Pons (tissue), 1 donor: ENCODE measurements at regions not wholly inside any gene's neighbourhood (a gene's known extent, or its start where the extent isn't known, plus 50 kb on each side); places are given as distances from the start of the nearest gene placed in this dataset.
"Not testable (repeated sequence)": the region's sequence is repeated elsewhere in the genome, so short reads cannot be mapped to it uniquely, and the experiment has no call there.

Experiments used
- DNase-seq: peaks from one replicate; pipeline ENCODE4 v3.0.0-alpha.2; 2016; ENCODE audit warnings: low spot score

DNA sequence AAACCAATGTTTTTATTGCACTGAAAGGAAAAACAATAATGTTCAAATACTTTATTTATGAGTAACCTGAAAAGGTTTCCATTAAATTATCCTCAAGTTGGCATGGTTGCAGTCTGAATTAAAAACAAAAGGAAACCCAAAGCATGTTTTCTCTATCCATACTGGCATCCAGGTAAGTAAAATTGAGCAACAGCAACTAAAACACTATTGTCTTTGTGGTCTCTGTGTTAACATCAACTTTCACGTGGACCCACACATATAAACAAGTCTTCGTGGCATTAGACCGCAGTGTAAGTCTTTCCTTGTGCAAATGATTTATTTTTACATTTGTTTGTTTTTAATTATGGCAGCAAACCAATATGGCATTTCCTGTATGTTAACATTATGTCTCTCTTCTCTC, 757.6 kb downstream of the SEMA5A start:
- no peak for DNase-seq

- DNase-seq: no peak
These were observed 740.2 kb downstream of the SEMA5A start for GRCh38 chr5:8805653-8806052.

GRCh38 chr5:8807636-8808035, 738.2 kb downstream of the SEMA5A start:
- no peak for DNase-seq

GRCh38 chr5:8811581-8811980, 734.3 kb downstream of the SEMA5A start:
- no peak for DNase-seq

DNA sequence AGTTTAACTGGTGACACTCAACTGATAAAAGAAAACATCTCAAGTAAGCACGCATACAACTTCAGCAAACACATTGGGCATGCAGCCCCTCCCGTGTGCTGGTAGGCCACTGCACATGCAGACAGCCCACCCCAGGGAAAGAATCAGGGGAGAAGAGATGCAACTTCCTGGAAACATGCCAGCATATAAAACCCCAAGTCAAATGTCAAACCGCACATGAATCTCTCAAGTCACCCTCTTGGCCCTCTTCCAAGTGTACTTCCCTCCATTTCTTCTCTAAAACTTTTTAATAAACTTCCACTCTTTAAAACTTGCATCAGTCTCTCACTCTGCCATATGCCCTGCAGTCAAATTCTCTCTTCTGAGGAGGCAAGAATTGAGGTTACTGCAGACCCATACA, 732.7 kb downstream of the SEMA5A start:
- no peak for DNase-seq

- DNase-seq: no peak
These were observed 731.8 kb downstream of the SEMA5A start for GRCh38 chr5:8814105-8814504.

DNA sequence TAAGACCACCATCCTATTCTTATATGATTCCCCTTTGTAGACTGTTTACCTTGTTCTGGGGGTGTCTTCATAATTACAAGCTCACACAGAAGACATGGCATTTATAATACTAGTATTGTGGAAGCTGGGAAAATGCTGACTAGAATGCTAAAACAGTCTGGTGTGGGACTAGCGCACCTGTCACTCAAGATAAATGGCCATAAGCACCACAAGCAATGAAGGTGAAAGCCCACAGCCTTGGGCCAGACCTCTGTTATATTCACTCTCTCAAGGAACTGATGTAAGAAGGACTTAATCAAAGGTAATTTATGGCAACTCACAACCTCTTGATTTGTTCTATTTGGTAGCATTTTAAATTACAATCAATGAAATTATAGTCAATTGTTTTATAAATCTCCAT, 721.5 kb downstream of the SEMA5A start:
- DNase-seq: no peak

DNA sequence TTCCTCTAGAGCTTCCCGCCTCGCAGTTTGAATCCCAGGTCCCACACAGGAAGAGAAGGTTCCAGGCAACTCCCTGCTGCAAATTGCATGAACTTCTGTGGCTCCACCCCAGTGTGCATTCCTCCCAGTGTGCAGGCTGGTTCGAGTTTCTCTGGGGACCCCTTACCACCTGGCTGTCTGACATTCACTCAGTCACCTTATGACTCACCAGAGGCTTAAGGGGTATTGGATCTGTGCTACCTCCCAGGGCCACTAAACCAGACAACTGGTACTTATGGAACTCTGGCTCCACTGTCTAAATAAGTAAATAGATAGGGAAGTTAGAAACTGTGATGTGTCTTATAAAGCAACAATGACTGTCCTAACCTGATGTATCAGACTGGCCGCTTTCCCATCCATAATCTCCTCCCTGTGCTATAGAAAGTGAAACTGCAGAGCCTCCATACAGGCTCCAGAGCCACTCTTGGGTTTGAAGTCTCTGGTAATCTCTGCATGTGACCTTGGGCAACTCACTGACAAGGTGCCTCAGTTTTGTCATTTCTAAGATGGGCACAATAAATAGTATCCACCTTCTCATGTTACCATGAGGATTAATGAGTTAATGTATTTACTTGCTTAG, 720.6 kb downstream of the SEMA5A start:
- no peak for DNase-seq

- DNase-seq: no peak
These were observed 719.4 kb downstream of the SEMA5A start for GRCh38 chr5:8826508-8826907.

DNA sequence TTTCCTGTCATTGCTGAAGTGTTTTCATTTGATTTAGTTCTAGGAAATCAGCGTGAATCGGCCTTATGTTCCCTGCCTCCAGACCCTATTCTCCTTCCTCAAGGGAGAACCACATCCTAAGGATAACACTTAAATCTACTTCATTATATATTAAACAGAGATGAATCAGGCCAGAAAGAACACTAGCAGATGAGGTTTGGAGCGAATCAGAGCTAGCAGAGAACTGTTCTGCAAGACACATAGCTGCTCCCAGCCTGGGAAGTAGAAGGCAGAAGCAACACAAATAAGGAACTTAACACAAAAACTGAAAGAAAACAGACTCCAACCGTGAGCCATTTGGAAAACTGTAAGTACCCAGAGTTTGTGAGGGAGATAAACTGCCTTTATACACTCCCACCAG, 718.2 kb downstream of the SEMA5A start:
- DNase-seq: no peak

- no peak for DNase-seq
These were observed 717.1 kb downstream of the SEMA5A start for GRCh38 chr5:8828596-8829322.

DNA sequence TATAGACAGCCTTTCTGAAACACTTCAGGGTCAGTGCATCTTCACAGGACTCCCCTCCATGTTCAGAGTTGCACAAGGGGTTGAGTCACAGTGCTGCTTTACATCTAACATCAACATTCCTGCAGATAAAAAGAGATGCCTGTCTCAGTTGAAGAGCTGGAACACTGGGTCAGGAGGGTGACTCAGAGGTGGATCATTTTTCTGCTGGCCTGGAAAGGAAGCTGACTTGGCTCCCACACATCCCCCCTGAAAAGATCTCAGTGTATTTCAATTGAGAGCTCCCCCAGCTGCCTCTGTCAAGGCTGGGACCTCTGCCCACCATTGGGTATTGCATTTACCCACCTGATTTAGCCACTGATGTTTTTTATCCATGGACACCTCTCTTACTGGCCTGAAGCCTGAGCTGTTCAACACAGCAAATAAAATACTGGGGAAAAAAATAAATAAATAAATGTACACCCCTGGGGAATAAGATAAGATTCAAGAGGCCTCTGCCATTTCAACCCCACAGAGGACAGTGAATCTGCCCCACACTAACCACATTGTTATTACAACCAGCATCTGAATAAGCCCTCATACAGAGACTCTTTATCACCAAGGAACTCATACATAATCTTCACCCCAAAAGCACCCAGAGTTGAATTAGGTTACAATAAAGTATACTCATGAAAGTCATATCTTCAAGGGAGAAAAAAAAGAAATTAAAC, 716.4 kb downstream of the SEMA5A start:
- DNase-seq: peak; percentile 25

- DNase-seq: no peak
These were observed 714.6 kb downstream of the SEMA5A start for GRCh38 chr5:8831251-8831650.

DNA sequence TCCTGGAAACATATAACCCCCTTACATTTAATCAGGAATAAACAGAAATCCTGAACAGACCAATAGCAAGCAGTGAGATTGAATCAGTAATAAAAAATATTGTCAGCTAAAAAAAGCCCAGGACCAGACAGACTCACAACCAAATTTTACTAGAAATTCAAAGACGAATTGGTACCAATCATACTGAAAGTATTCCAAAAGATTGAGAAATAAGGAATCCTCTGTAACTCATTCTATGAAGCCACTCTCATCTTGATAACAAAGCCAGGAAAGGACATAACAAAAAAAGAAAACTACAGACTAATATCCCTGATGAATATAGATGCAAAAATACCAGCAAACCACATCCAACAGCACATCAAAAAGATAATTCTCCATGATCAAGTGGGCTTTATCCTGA, 714.0 kb downstream of the SEMA5A start:
- DNase-seq: no peak

GRCh38 chr5:8839361-8840055, 706.4 kb downstream of the SEMA5A start:
- peak; percentile 97 for DNase-seq

- no peak for DNase-seq
These were observed 705.6 kb downstream of the SEMA5A start for GRCh38 chr5:8840237-8840636.

- not testable (repeated sequence) for DNase-seq
These were observed 705.1 kb downstream of the SEMA5A start for GRCh38 chr5:8840746-8841145.

DNA sequence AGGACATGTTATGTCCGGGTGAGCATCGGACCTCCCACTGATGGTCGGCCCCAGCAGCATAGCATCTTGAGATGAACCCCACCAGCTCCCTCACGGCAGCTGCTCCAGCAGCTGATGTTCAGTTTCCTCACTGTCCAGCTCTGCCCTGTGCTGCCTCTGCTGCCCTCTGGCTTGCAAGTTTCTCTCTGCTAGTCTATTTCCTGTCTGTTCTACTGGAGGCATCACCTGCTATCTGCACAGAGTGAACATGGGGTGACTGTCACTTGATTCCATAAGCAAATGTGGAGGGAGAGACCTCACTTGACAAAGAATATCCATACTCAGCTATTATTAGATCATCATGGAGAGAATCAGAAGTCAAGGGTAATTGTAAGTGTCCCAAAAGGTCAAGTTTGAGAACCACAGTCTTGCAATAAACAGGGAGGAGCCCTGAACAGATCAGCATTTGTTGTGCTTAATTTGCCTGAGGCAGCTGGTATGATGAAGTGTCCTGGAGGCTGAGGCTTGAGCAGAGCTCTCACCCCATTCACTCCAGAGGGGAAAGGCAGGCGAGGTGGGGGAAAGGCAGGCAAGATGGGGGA, 702.8 kb downstream of the SEMA5A start:
- peak; percentile 82 for DNase-seq

GRCh38 chr5:8843771-8844170, 702.1 kb downstream of the SEMA5A start:
- peak; percentile 62 for DNase-seq

DNA sequence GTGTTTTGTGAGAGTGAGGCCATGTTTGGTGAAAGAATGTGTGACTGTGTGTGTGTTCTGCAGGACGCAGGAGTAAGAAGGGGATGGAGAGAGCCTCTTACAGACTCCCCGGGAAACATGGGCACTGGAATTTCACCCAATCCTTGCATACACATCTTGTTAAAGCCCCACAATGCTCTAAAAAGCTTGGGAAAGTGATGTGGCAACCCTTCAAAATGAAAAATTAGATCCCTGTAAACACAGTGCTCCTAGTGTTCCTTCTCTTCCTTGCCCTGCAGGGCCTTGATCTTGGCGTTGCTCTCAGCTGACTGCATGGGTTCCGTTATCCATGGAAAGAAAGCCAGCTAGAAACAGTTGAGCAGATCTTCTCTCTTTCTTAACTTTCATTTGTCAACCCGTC, 701.7 kb downstream of the SEMA5A start:
- DNase-seq: peak; percentile 28

DNA sequence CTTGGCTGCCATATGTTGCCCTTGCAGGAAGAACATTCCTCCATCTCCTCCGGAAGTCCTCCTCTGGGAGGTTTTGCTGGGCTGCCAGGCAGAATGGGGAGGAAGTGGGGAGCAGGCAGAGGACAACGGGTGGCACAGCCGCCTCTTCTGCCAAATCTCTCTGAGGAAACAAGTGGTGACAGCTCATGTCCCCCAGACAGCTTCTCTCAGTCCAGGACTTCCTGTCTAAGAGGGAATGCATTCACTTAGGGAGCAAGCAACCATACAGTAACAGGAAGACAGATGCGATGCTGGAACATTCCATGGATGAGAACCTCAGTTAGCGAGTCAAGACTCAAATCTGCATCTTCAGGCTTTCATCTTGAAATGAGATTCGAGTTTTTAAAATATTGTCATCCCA, 701.0 kb downstream of the SEMA5A start:
- no peak for DNase-seq

- no peak for DNase-seq
These were observed 700.6 kb downstream of the SEMA5A start for GRCh38 chr5:8845296-8845695.
